Upper lobe of right lung (tissue), 1 donor: ENCODE measurements at regions not wholly inside any gene's neighbourhood (a gene's known extent, or its start where the extent isn't known, plus 50 kb on each side); places are given as distances from the start of the nearest gene placed in this dataset.

Experiments used
- ATAC-seq: fragments of 200-7000 bp; cut with Tn5 transposase; one replicate; pipeline ENCODE4 v1.9.1; 2020; ENCODE audit warnings: mild to moderate bottlenecking, moderate library complexity
- DNase-seq: peaks from one replicate; pipeline ENCODE4 v3.0.0-alpha.2; 2020
- H3K27ac ChIP-seq: fragments of 200-600 bp; one replicate; pipeline ENCODE4 v1.8.0; 2022
- H3K27me3 ChIP-seq: fragments of 200-600 bp; one replicate; pipeline ENCODE4 v1.8.0; 2022; ENCODE audit warnings: mild to moderate bottlenecking
- H3K36me3 ChIP-seq: fragments of 200-600 bp; one replicate; pipeline ENCODE4 v1.8.0; 2022
- H3K4me1 ChIP-seq: fragments of 200-600 bp; one replicate; pipeline ENCODE4 v1.8.0; 2022
- H3K4me3 ChIP-seq: fragments of 200-600 bp; one replicate; pipeline ENCODE4 v1.8.0; 2022; ENCODE audit warnings: mild to moderate bottlenecking
- H3K9me3 ChIP-seq: fragments of 200-600 bp; one replicate; pipeline ENCODE4 v1.8.0; 2022
- CTCF ChIP-seq: fragments of 200-600 bp; IDR thresholded peaks from one replicate; pipeline ENCODE4 v1.8.0; 2022; ENCODE audit warnings: antibody characterized with exemption
- intact Hi-C: fragments of 100-400 bp; cut with DNase I; formaldehyde crosslinking; loops from one replicate; pipeline ENCODE4 v1.11.0; 2022
- donor health status: DM: no; HTN: yes; CAD: no; lungs with severe emphysema.

- H3K27me3 ChIP-seq = no peaks in the 10 kb centered on the region
These were observed 338.1 kb downstream of the RPRM start for GRCh38 chr2:153140498-153140897.

GRCh38 chr2:153138651-153139375 lies 339.7 kb downstream of the RPRM start:
- no peak overlapping the region for H3K4me3 ChIP-seq
- H3K27me3 ChIP-seq = no peaks in the 10 kb centered on the region
- no peak for ATAC-seq
- intact Hi-C loops = no loop called here
- no peaks in the 10 kb centered on the region for H3K4me1 ChIP-seq
- H3K36me3 ChIP-seq = no peaks in the 10 kb centered on the region
- TF ChIP-seq CTCF = no peak
- DNase-seq = no peak
- H3K9me3 ChIP-seq = no peaks in the 10 kb centered on the region
- no peak overlapping the region for H3K27ac ChIP-seq

More at GRCh38 chr2:153140498-153140897, 338.1 kb downstream of the RPRM start:
- no peaks in the 10 kb centered on the region for H3K36me3 ChIP-seq
- no peak overlapping the region for H3K27ac ChIP-seq
- TF ChIP-seq CTCF = no peak
- H3K4me3 ChIP-seq = no peak overlapping the region
- intact Hi-C loops = no loop called here
- no peaks in the 10 kb centered on the region for H3K9me3 ChIP-seq
- no peaks in the 10 kb centered on the region for H3K4me1 ChIP-seq
- no peak for DNase-seq
- no peak for ATAC-seq

GRCh38 chr2:153136216-153136615 lies 342.3 kb downstream of the RPRM start:
- H3K27me3 ChIP-seq = no peaks in the 10 kb centered on the region
- no peak overlapping the region for H3K27ac ChIP-seq
- H3K9me3 ChIP-seq = no peaks in the 10 kb centered on the region
- no peak overlapping the region for H3K4me3 ChIP-seq
- intact Hi-C loops = no loop called here
- ATAC-seq (no peak), DNase-seq (no peak)
- no peaks in the 10 kb centered on the region for H3K36me3 ChIP-seq
- TF ChIP-seq CTCF = no peak
- no peaks in the 10 kb centered on the region for H3K4me1 ChIP-seq

- H3K27ac ChIP-seq = no peak overlapping the region
- no peak for DNase-seq
- intact Hi-C loops = no loop called here
- H3K36me3 ChIP-seq = no peaks in the 10 kb centered on the region
- TF ChIP-seq CTCF = no peak
- no peak overlapping the region for H3K4me3 ChIP-seq
- no peaks in the 10 kb centered on the region for H3K27me3 ChIP-seq
- ATAC-seq = no peak
- no peaks in the 10 kb centered on the region for H3K4me1 ChIP-seq
- no peaks in the 10 kb centered on the region for H3K9me3 ChIP-seq
These were observed 343.8 kb downstream of the RPRM start for GRCh38 chr2:153134725-153135124.

GRCh38 chr2:153133716-153134115 lies 344.8 kb downstream of the RPRM start:
- Histone ChIP-seq H3K36me3 (no peaks in the 10 kb centered on the region), H3K4me1 (no peaks in the 10 kb centered on the region), H3K9me3 (no peaks in the 10 kb centered on the region), H3K27ac (no peak overlapping the region), H3K27me3 (no peaks in the 10 kb centered on the region), H3K4me3 (no peak overlapping the region)
- intact Hi-C loops = no loop called here
- DNase-seq (no peak), ATAC-seq (no peak)
- TF ChIP-seq CTCF = no peak

- Histone ChIP-seq H3K4me1 (no peaks in the 10 kb centered on the region), H3K36me3 (no peaks in the 10 kb centered on the region), H3K27me3 (no peaks in the 10 kb centered on the region), H3K9me3 (no peaks in the 10 kb centered on the region), H3K27ac (no peak overlapping the region), H3K4me3 (no peak overlapping the region)
- intact Hi-C loops = no loop called here
- no peak for TF ChIP-seq CTCF
- no peak for ATAC-seq
- DNase-seq = no peak
These were observed 346.1 kb downstream of the RPRM start for GRCh38 chr2:153132418-153132817.
